Renal cortical epithelial cell (primary cell): ENCODE measurements at regions not wholly inside any gene's neighbourhood (a gene's known extent, or its start where the extent isn't known, plus 50 kb on each side); places are given as distances from the start of the nearest gene placed in this dataset.
"Not testable (repeated sequence)": the region's sequence is repeated elsewhere in the genome, so short reads cannot be mapped to it uniquely, and the experiment has no call there.

ENCODE experiments used
- DNase-seq: peaks from one replicate; pipeline ENCODE4 v3.0.0-alpha.2; 2011; ENCODE audit warnings: low read depth

DNA sequence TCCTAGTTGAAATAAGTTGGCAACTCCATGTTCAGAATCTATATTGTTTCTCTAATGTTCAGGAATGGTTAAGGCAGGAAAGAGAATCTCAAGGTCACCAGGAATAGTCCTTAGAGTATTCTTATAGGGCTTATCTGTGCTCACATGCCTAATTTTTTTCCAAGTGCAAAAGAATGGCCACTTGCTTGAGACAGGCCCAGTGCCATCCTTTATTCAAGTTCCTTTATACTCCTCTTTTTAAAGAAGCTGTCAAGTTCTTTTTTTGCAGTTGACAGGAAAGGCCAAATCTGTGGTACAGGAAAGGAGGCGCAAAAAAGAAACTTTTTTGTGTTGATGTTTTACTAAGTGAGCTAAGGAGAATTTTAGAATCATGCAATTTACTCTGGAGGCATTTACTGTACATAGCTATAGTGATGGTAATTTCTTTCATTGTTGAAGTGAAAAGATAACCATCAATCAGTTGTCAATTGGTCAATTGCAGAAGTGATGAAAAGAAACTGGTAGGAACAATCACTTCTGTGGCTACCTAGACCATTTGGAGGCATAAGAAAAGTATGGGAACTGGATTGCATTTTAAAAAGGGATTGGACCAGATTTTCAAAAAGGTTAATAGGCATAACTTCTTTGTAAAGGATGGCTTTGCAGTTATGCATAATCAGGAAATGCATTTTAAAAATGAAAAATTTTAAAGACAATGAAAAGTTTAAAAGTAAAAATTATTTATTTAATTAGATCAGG lies 102.5 kb upstream of the SOX2 start:
- DNase-seq, result no peak

GRCh38 chr3:181604267-181604666 lies 107.5 kb upstream of the SOX2 start:
- DNase-seq, result no peak

- DNase-seq, result no peak
Measured at GRCh38 chr3:181596126-181596525, 115.6 kb upstream of the SOX2 start.

DNA sequence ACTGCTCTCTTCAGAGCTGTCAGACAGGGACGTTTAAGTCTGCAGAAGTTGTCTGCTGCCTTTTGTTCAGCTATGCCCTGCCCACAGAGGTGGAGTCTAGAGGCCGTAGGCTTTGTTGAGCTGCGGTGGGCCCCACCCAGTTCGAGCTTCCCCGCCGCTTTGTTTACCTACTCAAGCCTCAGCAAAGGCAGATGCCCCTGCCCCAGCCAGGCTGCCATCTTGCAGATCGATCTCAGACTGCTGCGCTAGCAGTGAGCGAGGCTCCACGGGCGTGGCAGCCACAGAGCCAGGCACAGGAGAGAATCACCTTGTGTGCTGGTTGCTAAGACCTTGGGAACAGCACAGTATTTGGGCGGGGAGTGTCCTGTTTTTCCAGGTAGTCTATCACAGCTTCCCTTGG lies 120.8 kb upstream of the SOX2 start:
- not testable (repeated sequence) for DNase-seq

DNA sequence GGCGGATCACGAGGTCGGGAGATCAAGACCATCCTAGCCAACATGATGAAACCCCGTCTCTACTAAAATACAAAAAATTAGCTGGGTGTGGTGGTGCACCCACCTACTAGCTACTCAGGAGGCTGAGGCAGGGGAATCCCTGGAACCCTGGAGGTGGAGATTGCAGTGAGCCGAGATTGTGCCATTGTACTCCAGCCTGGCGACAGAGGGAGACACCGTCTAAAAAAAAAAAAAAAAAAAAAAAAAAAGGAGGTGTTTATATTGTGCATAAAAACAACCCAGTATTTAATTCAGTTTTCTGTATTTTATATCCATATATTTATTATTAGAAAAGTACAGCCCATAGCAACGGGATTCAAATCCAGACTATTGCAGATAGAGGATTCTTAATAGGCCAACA lies 129.1 kb upstream of the SOX2 start:
- no peak for DNase-seq

GRCh38 chr3:181581656-181582055 lies 130.1 kb upstream of the SOX2 start:
- no peak for DNase-seq

DNA sequence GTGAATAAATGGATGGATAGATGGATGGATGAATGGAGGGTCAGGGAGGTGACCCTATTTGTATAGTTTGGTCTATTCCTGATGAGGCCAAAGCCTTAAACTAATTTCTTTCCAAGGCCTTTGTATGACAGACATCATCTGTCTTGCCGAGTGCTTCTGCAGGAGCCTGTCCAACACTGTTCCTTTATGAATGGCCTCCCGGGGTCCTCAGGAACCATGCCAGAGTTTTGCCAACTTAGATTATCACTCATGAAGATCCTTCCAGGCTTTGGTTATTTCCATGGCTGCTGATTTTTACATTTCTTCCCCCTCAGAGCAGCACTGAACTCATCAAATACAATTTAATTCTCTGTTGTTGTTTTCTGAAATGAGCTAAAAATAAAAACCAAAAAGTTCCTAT lies 133.0 kb upstream of the SOX2 start:
- DNase-seq, result no peak

DNA sequence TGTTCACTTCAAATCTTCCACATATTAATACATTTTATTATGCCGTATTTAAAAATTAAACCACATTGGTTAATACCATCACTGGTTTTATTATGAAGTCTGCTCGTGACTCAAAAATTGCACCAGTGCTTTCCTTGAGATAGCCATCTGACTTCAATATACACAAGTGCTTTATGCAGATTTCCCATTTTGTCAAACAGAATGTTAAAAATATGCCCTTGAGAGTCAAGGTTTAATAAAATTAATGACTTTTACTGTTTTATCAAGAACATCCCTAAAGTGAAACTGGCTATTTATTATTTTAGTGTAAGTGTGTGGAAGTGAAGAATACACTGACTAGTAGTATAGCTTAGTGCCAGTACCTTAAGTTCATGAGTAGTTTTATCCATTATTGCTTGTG lies 139.3 kb upstream of the SOX2 start:
- no peak for DNase-seq

- DNase-seq, result no peak
Measured at GRCh38 chr3:181570472-181570871, 141.3 kb upstream of the SOX2 start.

GRCh38 chr3:181569356-181569940 lies 142.3 kb upstream of the SOX2 start:
- DNase-seq, result no peak

DNA sequence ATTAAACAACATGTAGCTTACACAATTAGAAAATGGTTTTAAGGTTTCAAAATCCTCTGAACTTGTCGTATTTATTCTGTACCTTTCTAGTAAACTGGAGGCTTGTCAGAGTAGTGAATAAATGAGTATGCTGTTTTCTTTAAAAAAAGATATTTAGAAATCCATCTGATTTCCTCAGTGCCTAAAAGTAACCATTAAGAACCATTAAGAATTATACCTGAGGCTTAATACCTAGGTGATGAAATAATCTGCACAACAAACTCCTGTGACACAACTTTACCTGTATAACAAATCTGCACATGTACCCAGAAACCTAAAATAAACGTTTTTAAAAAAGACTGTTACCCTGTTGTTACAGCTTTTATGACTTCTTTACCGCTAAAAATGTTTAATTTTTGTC lies 143.0 kb upstream of the SOX2 start:
- no peak for DNase-seq

DNA sequence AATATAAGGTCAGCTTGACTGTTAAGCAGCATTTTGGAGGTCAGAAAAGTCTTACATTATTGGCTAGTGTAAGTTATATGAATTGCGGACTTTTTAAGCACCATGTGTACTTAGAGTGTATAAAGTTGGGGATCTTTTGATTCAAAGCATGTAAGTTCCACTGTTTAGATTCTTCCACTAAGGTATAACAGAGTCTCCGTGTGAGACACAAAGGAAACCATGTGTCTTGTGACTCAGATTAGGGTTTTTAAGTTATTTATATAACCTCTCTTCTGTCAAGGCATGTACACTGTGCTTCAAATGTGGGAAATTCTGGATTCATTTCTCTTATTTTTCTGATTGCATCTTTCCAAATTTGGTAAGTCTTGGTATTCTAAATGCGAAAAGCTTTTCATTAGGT lies 143.5 kb upstream of the SOX2 start:
- no peak for DNase-seq

- no peak for DNase-seq
Measured at GRCh38 chr3:181567311-181568075, 144.2 kb upstream of the SOX2 start.

DNA sequence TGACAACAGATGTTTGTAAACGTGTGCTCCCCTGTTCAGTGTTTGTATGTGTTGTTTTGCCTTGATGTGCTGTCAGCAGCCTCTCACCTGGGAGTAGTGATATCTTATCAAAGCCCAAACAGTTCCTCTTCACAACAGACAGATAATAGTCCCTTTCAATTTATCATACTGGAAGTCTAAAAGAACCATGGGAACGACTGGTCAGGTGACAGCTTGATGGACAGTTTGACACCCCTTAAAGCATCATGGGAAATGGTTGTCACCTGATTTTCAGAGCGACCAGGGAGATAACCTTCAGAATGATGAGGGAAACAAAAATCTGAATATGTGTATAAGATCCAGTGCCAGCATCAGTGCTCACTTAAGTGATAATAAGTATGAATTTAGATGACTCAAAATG lies 146.3 kb upstream of the SOX2 start:
- no peak for DNase-seq

DNA sequence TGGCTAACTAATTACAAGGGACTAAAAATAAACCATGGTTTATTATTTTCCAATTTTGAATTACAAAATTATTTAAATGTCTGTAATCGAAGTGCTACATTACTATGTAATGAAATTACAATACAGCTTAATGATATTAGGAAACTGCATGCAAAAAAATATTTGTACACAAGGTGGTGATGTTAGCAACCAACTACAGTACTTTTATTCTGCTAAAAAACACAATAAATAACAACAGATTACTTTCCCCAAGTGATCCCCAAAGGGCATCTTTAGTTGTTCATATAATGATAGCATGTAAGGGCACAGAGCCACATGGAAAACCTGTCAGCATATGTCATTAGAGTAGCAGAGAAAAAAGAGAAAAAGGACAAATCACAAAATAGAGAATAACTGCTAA lies 147.5 kb upstream of the SOX2 start:
- DNase-seq, result no peak

- no peak for DNase-seq
Measured at GRCh38 chr3:181561139-181562031, 150.3 kb upstream of the SOX2 start.

- no peak for DNase-seq
Measured at GRCh38 chr3:181558870-181559269, 152.9 kb upstream of the SOX2 start.

DNA sequence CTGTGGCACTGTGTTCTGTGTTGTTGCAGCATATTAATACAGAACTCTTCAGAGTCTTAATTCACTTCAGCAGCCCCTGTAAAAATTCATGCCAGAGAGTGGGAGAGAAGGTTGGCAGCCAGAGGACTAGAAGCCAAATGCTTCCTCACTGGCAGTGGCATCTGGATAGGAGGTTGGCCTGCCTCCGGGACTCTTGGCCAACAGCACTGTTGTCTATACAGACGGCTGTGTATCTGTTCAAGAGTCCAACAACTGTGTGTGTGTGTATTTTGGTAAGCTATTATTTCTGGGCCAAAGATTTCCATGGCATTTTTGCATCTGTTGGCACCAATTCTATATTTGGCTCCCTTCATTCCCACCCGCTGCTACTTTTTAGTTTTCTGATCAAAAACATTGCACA lies 156.0 kb upstream of the SOX2 start:
- no peak for DNase-seq

DNA sequence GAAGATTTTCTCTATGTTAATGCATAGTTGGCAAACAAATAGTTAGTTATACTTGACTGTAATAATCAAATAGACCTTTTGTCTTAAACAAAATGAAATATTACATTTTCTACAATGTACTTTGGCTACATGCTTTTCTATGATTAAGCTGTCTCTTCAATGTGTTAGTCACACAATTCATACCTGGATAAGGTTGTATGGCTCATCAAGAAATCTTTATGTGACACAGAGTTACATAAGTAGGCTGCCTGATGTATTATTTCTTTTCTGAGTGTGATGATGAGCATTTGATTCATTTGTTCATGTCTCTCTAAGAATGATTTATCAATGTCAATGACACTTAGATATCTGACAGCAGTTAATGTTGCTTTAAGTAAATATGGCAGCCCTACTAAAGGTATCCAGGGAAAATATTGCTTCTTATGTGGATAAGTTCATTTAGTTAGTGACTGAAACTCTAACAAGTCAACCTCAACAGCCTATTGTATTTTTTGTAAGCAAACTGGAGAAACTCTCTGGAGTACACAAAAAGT lies 157.4 kb upstream of the SOX2 start:
- DNase-seq, result no peak

GRCh38 chr3:181549266-181549665 lies 162.5 kb upstream of the SOX2 start:
- DNase-seq, result no peak

DNA sequence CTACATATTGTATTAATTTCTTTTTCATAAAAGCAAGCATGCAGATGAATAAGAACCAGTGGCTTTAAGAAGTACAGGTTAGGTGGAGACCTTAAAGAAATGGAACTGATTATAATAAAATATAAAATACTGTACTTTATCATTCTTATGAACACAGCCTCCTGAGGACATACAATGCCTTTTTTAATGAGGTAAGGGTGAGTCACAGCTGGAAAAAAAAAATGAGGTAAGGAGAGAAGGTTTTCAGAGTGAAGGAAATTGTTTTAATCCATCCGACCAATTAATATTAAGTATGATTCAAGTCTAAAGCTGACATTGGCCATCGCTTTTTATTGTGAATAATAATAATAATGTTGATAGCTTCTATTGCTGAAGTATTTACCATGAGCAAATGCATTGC lies 170.3 kb upstream of the SOX2 start:
- no peak for DNase-seq

DNA sequence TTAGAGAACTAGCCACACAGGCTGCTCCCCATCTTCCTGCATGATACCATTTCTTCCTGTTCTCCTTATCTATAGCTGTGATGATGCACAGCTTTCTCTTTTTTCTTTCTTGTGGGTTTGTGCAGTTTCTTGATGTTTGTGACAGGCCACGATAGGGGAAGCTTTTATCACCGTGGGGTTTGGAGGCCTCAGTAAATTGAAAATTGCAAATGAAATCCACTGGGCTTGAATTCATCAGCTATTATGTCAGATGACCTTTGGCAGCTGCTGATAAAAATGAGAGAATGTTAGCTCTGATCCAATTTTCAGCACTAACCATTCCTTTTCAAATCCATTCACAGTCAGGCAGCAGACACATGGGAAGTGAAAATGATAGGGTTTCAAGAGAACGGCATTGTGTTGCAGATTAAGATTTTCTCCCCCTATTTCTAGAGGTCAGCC lies 176.9 kb upstream of the SOX2 start:
- DNase-seq, result no peak
